ENCODE measurements at regions not wholly inside any gene's neighbourhood (a gene's known extent, or its start where the extent isn't known, plus 50 kb on each side); places are given as distances from the start of the nearest gene placed in this dataset.

DNA sequence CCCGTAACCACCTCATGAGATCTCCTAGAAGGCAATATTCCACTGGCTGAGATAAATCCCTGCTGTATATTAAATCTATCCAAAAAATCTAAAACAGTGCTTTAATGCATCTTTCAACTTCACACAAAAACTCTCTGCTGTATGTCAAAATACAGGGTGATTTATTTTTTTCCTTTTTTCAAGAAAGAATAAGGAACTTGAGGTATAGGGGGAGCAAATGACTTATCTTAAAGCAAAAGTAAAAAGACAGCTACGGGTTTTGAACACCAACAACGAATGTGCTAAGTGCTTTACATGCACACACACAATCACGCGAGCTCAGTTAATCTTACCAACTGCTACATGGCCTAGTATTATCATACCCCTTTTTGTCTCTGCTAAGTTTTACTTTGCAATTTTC, 168.9 kb upstream of the PHF14 start:
- POLR2A ChIA-PET, result no interaction called here
- Histone ChIP-seq H3K9me3 (ENCODE audit: control insufficient read depth in 1 of 2, insufficient read depth in 1 of 2, low read length in 2 of 2) (no peaks in the 10 kb centered on the region), H3K27ac (ENCODE audit: low read depth in 1 of 2, low read length in 2 of 2) (no peak overlapping the region), H3K27me3 (ENCODE audit: control insufficient read depth in 1 of 2, insufficient read depth in 2 of 2, low read length in 2 of 2) (no peaks in the 10 kb centered on the region), H3K4me1 (ENCODE audit: insufficient read depth, low read length) (no peaks in the 10 kb centered on the region), H3K4me3 (ENCODE audit: low read length) (no peak overlapping the region), H3K36me3 (ENCODE audit: insufficient read depth, low read length) (no peaks in the 10 kb centered on the region)
- ATAC-seq (ENCODE audit: poor library complexity) (no peak), DNase-seq (no peak)
- CTCF ChIA-PET, result no interaction called here
- Mint-ChIP-seq H3K4me3 (no peak overlapping the region), H3K4me1 (ENCODE audit: low read depth) (no peaks in the 10 kb centered on the region), H3K27me3 (no peaks in the 10 kb centered on the region), H3K27ac (no peak overlapping the region), H3K36me3 (ENCODE audit: low read depth) (no peaks in the 10 kb centered on the region), H3K9me3 (no peaks in the 10 kb centered on the region)
- intact Hi-C loops (cut with DNase I, micrococcal nuclease), result no loop called here
- TF ChIP-seq CTCF (IDR thresholded peaks at IDR 0.05), result no peak

DNA sequence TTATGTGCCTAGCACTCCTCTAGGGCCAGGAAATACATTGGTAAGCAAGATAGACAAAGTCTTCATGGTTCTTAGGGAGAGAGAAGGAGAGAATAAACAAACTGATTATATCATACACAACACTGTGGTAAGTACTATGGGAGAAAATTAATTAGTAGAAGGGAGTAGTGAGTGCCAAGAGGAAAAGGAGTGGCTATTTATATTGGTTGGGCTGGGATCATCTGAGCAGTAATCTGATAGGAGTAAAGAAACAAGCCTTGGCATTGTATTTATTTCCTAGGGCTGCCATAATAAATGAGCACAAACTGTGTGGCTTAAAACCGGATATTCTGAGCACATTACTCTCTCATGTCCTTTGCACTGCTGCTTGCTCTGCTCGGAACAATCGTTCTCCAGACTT, 158.1 kb upstream of the PHF14 start:
- H3K9me3 Mint-ChIP-seq, result no peaks in the 10 kb centered on the region
- no peak for ATAC-seq (ENCODE audit: poor library complexity)
- intact Hi-C loops (cut with DNase I, micrococcal nuclease), result no loop called here

DNA sequence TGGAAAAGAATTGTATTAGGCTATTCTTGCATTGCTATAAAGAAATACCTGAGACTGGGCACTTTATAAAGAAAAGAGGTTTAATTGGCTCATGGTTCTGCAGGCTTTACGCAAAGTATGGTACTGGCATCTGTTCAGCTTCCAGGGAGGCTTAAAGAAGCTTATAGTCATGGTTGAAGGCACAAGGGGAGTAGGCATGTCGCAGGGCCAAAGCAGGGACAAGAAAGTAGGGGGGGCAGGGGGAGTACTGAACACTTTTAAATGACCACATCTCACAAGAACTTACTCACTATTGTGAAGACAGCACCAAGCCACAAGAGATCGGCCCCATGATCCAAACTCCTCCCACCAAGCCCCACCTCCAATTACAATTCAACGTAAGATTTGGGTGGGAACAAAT, 152.5 kb upstream of the PHF14 start:
- Mint-ChIP-seq H3K27me3 (peaks cover 3% of the 10 kb centered on the region), H3K27ac (no peak overlapping the region), H3K4me3 (no peak overlapping the region), H3K4me1 (ENCODE audit: low read depth) (no peaks in the 10 kb centered on the region), H3K36me3 (ENCODE audit: low read depth) (no peaks in the 10 kb centered on the region), H3K9me3 (no peaks in the 10 kb centered on the region)
- Histone ChIP-seq H3K4me1 (ENCODE audit: insufficient read depth, low read length) (no peaks in the 10 kb centered on the region), H3K27ac (ENCODE audit: low read depth in 1 of 2, low read length in 2 of 2) (no peak overlapping the region), H3K36me3 (ENCODE audit: insufficient read depth, low read length) (no peaks in the 10 kb centered on the region), H3K4me3 (ENCODE audit: low read length) (no peak overlapping the region), H3K27me3 (ENCODE audit: control insufficient read depth in 1 of 2, insufficient read depth in 2 of 2, low read length in 2 of 2) (no peaks in the 10 kb centered on the region), H3K9me3 (ENCODE audit: control insufficient read depth in 1 of 2, insufficient read depth in 1 of 2, low read length in 2 of 2) (no peaks in the 10 kb centered on the region)
- CTCF ChIA-PET, result no interaction called here
- intact Hi-C loops (cut with DNase I, micrococcal nuclease), result no loop called here
- POLR2A ChIA-PET, result no interaction called here
- TF ChIP-seq CTCF (IDR thresholded peaks at IDR 0.05), result no peak
- no peak for DNase-seq
- ATAC-seq (ENCODE audit: poor library complexity), result no peak

More for the DNA sequence above, 158.1 kb upstream of the PHF14 start:
- Histone ChIP-seq H3K4me1 (ENCODE audit: insufficient read depth, low read length) (no peaks in the 10 kb centered on the region), H3K27me3 (ENCODE audit: control insufficient read depth in 1 of 2, insufficient read depth in 2 of 2, low read length in 2 of 2) (no peaks in the 10 kb centered on the region), H3K4me3 (ENCODE audit: low read length) (no peak overlapping the region), H3K27ac (ENCODE audit: low read depth in 1 of 2, low read length in 2 of 2) (no peak overlapping the region), H3K9me3 (ENCODE audit: control insufficient read depth in 1 of 2, insufficient read depth in 1 of 2, low read length in 2 of 2) (peaks cover 0 to 4% of the 10 kb centered on the region in 2 experiments), H3K36me3 (ENCODE audit: insufficient read depth, low read length) (no peaks in the 10 kb centered on the region)
- Mint-ChIP-seq H3K27ac (no peak overlapping the region), H3K27me3 (no peaks in the 10 kb centered on the region), H3K36me3 (ENCODE audit: low read depth) (no peaks in the 10 kb centered on the region), H3K4me1 (ENCODE audit: low read depth) (no peaks in the 10 kb centered on the region), H3K4me3 (no peak overlapping the region)
- no peak for TF ChIP-seq CTCF (IDR thresholded peaks at IDR 0.05)
- no peak for DNase-seq
- ChIA-PET CTCF (no interaction called here), POLR2A (no interaction called here)
